ENCODE measurements at regions not wholly inside any gene's neighbourhood (a gene's known extent, or its start where the extent isn't known, plus 50 kb on each side); places are given as distances from the start of the nearest gene placed in this dataset.

DNA sequence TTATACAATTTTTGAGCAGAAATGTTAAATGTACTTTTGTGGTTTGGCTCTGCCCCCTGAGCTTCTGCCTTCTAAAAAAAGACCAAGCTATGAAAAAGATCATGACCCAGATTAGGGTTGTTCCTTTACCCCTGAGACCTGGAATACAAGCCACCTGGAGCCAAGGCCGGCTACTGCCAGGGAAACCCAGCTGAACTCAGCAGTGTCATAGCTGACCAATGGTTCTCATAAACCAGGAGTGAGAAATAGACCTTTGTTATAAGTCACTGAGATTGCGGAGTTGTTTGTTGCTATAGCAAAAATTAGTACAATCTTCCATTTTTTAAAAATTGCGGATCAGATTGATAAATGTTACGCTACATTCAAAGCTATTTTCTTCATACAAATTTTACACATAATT lies 1261.7 kb downstream of the ROBO1 start:
- TF ChIP-seq, protein P1, sequence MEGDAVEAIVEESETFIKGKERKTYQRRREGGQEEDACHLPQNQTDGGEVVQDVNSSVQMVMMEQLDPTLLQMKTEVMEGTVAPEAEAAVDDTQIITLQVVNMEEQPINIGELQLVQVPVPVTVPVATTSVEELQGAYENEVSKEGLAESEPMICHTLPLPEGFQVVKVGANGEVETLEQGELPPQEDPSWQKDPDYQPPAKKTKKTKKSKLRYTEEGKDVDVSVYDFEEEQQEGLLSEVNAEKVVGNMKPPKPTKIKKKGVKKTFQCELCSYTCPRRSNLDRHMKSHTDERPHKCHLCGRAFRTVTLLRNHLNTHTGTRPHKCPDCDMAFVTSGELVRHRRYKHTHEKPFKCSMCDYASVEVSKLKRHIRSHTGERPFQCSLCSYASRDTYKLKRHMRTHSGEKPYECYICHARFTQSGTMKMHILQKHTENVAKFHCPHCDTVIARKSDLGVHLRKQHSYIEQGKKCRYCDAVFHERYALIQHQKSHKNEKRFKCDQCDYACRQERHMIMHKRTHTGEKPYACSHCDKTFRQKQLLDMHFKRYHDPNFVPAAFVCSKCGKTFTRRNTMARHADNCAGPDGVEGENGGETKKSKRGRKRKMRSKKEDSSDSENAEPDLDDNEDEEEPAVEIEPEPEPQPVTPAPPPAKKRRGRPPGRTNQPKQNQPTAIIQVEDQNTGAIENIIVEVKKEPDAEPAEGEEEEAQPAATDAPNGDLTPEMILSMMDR (IDR thresholded peaks at IDR 0.05; ENCODE audit: extremely low read depth in 1 of 2, insufficient read depth in 1 of 2, low read depth in 1 of 2, low read length in 2 of 2), result no peak
- no peak for TF ChIP-seq EZH2 (IDR thresholded peaks at IDR 0.05; ENCODE audit: borderline replicate concordance, low read depth, low read length, severe bottlenecking)

Data from endothelial cell of umbilical vein (primary cell).